ENCODE measurements at regions not wholly inside any gene's neighbourhood (a gene's known extent, or its start where the extent isn't known, plus 50 kb on each side); places are given as distances from the start of the nearest gene placed in this dataset.

DNA sequence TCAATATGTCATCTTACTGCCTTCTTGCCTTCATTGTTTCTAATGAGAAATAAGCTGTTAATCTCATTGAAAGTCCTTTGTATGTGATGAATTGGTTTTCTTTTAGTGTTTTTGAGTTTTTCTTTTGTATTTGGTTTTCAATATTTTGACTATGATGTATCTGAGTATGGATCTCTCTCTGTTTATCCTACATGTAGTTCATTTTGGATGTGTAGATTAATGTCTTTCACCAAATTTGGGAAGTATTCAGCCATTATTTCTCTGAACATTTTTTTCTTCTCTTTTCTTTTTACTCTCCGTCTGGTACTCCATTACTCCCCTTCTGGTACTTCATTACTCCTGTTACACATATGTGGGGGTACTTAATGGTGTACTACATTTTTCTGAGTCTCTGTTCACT, 103.3 kb upstream of the ADRA1D start:
- H3K4me3 Mint-ChIP-seq, result no peak overlapping the region
- peaks cover 10% of the 10 kb centered on the region for H3K27me3 Mint-ChIP-seq (ENCODE audit: low read depth)
- no peaks in the 10 kb centered on the region for H3K36me3 Mint-ChIP-seq (ENCODE audit: low read depth)
- no peaks in the 10 kb centered on the region for H3K4me1 Mint-ChIP-seq
- H3K27ac Mint-ChIP-seq, result no peak overlapping the region
- H3K9me3 Mint-ChIP-seq, result peaks cover 26% of the 10 kb centered on the region
- TF ChIP-seq, protein P1, sequence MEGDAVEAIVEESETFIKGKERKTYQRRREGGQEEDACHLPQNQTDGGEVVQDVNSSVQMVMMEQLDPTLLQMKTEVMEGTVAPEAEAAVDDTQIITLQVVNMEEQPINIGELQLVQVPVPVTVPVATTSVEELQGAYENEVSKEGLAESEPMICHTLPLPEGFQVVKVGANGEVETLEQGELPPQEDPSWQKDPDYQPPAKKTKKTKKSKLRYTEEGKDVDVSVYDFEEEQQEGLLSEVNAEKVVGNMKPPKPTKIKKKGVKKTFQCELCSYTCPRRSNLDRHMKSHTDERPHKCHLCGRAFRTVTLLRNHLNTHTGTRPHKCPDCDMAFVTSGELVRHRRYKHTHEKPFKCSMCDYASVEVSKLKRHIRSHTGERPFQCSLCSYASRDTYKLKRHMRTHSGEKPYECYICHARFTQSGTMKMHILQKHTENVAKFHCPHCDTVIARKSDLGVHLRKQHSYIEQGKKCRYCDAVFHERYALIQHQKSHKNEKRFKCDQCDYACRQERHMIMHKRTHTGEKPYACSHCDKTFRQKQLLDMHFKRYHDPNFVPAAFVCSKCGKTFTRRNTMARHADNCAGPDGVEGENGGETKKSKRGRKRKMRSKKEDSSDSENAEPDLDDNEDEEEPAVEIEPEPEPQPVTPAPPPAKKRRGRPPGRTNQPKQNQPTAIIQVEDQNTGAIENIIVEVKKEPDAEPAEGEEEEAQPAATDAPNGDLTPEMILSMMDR (IDR thresholded peaks at IDR 0.05; ENCODE audit: unreplicated experiment in 3 of 3), result no peak

DNA sequence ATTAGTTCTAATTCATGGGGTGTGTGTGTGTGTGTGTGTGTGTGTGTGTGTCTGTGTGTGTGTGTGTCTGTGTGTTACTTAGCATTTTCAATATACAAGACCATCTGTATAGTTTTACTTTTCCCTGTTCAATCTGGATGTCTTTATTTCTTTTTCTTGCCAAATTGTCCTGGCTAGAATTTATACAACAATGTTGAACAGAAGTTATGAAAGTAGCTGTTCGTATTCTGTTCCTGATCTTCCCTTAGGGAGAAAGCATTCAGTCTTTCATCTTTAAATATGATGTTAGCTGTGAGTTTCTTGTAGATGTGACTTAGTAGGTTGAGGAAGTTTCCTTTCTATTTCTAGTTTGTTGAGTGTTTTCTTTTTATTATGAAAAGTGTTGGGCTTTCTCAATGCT, 101.0 kb upstream of the ADRA1D start:
- no peaks in the 10 kb centered on the region for H3K36me3 Mint-ChIP-seq (ENCODE audit: low read depth)
- H3K9me3 Mint-ChIP-seq, result peaks cover 24% of the 10 kb centered on the region
- TF ChIP-seq, protein P1 (IDR thresholded peaks at IDR 0.05; ENCODE audit: unreplicated experiment in 3 of 3), result no peak
- H3K27ac Mint-ChIP-seq, result no peak overlapping the region
- peaks cover 5% of the 10 kb centered on the region for H3K27me3 Mint-ChIP-seq (ENCODE audit: low read depth)
- no peak overlapping the region for H3K4me3 Mint-ChIP-seq
- H3K4me1 Mint-ChIP-seq, result no peaks in the 10 kb centered on the region

DNA sequence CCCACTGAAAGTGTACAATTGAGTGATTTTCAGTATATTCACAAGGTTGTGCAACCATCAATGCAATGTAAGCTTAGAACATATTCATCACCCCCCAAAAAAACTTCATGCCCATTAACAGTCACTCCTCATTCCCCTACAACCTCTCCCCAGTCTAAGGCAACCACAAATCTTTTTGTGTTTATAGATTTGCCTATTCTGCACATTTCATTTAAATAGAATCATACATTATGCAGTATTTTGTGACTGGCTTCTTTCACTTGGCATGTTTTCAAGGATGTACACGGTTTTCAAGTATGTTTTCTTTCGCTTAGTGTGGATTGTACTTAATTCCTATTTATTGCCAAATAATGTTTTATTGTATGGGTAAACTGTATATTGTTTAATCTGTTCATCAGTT, 95.6 kb upstream of the ADRA1D start:
- H3K4me3 Mint-ChIP-seq, result no peak overlapping the region
- TF ChIP-seq, protein P1 (IDR thresholded peaks at IDR 0.05; ENCODE audit: unreplicated experiment in 3 of 3), result no peak
- H3K4me1 Mint-ChIP-seq, result peaks cover 14% of the 10 kb centered on the region
- H3K36me3 Mint-ChIP-seq (ENCODE audit: low read depth), result no peaks in the 10 kb centered on the region
- peaks cover 5% of the 10 kb centered on the region for H3K9me3 Mint-ChIP-seq
- peaks cover 12% of the 10 kb centered on the region for H3K27me3 Mint-ChIP-seq (ENCODE audit: low read depth)
- no peak overlapping the region for H3K27ac Mint-ChIP-seq

DNA sequence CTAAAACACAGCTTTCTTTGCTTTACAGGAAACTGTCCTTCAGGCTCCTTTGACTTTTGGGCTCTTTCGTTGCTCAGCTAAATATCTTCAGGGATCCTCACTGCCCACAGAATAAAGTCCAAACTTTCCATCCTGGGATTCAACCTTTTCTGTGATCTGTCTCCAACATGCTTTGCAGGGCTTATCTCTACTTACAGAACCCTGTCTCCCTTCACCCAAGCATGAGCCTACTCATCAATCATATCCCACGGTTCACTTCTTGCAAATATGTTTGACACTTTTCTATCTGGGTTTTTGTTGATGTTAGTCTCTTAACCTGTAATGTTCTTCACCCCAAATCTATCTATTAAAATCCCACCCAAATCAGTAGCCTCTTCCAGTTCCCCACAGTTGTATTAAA, 93.5 kb upstream of the ADRA1D start:
- Mint-ChIP-seq H3K27me3 (ENCODE audit: low read depth) (peaks cover 15% of the 10 kb centered on the region), H3K9me3 (peaks cover 4% of the 10 kb centered on the region), H3K36me3 (ENCODE audit: low read depth) (no peaks in the 10 kb centered on the region), H3K27ac (peak overlapping the region in 2 of 3 experiments; percentile 4 to 35), H3K4me3 (no peak overlapping the region), H3K4me1 (peaks cover 14% of the 10 kb centered on the region)
- TF ChIP-seq, protein P1 (IDR thresholded peaks at IDR 0.05; ENCODE audit: unreplicated experiment in 3 of 3), result no peak

DNA sequence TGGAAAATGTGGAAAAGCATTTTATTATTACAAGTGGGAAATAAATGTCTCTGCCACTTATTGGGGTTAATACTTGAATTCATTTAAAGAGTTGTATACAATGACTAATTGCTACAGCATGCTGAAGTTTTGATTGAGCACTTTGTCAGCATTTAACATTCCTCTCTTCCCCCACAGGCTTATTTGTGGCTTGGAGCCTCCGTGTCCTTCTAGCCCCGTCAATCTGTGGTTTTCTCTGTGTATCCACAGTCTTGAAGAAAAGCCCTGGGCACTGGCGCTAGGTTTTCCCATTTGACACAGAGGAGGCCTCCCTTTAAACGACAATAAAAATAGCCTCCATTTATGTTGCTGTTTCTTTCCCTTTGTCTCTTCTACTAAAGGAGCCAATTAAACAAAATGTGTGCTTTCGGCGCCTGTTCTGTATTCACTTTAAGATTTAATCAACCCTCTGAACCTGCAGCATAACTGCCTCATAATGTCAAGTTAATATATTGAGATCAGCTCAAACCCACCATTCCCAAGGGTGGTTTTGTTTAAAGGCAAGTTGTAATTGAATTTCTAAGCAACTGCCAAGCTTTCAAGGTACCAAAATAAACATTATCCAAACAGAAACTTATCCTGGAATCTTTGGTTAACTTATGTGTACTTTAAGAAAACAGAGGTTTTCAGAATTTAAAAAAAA, 92.9 kb upstream of the ADRA1D start:
- H3K4me3 Mint-ChIP-seq, result no peak overlapping the region
- peaks cover under 1% of the 10 kb centered on the region for H3K9me3 Mint-ChIP-seq
- TF ChIP-seq, protein P1 (IDR thresholded peaks at IDR 0.05; ENCODE audit: unreplicated experiment in 3 of 3), result no peak
- no peaks in the 10 kb centered on the region for H3K36me3 Mint-ChIP-seq (ENCODE audit: low read depth)
- peaks cover 14% of the 10 kb centered on the region for H3K4me1 Mint-ChIP-seq
- peaks cover 15% of the 10 kb centered on the region for H3K27me3 Mint-ChIP-seq (ENCODE audit: low read depth)
- peak overlapping the region in 1 of 3 experiments; percentile 4 for H3K27ac Mint-ChIP-seq

DNA sequence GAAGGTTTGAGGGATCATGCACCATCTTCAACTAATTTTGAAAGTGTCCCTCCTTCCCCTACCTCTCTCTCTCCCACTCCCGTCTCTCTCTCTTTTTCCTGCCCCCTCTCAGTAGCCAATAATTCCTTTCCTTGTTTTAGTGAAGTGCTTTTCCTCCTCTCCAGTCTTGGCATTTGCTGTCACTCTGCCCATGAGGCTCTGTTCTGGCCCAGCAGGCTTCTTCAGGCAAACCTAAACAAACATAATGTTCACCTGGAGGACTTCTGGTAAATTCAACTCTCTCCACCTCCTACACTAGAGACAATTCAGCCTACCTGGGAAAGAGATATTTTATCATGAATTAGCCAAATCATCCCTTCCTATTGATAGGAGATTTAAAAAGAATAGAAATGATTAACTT, 86.6 kb upstream of the ADRA1D start:
- peaks cover 5% of the 10 kb centered on the region for H3K4me1 Mint-ChIP-seq
- TF ChIP-seq, protein P1 (IDR thresholded peaks at IDR 0.05; ENCODE audit: unreplicated experiment in 3 of 3), result no peak

More for the DNA sequence above, 86.6 kb upstream of the ADRA1D start:
- peaks cover 12% of the 10 kb centered on the region for H3K27me3 Mint-ChIP-seq (ENCODE audit: low read depth)
- H3K9me3 Mint-ChIP-seq, result no peaks in the 10 kb centered on the region
- H3K4me3 Mint-ChIP-seq, result no peak overlapping the region
- H3K27ac Mint-ChIP-seq, result no peak overlapping the region
- no peaks in the 10 kb centered on the region for H3K36me3 Mint-ChIP-seq (ENCODE audit: low read depth)
